Activated CD4-positive, alpha-beta T cell treated with anti-CD3 and anti-CD28 coated beads for 48 hours (primary cell): ENCODE measurements at regions not wholly inside any gene's neighbourhood (a gene's known extent, or its start where the extent isn't known, plus 50 kb on each side); places are given as distances from the start of the nearest gene placed in this dataset.

Experiments
- DNase-seq: peaks from one replicate; pipeline ENCODE4 v3.0.0-alpha.2; 2020

DNA sequence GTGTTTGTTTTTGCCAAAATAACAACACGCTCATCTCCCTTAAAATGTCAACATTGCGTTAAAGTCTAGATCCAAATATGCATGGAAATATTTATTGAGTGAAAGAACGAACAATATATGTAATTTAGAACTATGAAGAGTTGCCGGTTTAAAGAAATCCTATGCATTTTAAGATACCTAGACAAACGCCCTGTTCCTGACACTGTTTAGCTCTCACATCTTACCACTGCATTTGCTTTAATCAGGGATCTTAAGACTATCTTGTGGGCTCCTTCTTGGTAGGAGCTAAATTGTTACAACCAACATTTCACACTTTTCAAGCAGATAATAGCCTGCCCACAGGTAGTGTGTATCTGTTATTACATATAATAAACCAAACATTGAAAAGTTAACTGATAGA lies 96.6 kb upstream of the RPS6KA3 start:
- no peak for DNase-seq

DNA sequence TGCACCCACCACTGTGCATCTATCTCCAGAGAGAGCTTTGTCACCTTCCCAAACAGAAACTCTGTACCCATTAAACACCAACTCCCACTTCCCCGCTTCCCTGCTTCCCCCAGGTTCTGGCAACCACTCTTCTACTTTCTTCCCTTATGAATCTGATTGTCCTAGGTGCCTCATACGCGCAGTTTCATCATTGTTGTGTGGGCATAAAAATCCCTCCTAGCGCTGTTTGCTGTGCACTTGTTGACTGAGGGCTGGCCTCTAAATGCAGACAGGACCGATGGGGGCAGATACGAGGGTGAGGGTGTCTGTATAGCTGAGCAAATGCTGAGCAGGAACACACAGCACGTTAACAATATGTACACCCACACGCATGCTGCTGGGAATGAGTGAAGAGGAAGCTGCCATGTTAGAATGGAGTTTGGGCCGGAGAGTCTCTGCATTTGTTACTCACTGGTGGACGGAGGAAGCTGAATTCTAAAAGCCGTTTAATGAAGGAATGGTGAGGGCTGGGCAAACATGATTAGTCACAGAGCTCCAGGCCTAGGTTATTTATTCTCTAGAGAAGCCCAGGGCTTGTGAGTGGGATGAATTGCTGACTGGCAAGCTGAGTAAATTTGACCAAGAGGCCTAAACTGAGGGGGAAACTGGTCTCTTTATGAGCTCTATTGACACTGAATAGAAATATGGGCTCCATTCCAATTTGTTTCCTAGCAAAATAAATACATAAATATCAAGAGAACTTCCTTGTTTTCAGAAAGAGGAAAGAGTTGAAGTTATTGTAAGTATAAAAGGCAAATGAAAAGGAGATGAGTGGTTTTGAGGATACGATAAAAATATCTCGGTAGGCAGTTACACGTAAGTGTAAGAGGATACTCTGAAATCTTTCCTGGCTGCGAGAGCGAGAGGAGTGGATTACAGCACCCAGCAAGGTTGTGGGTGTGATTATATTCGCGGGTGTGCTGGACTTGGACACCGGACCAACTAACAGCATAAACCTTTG lies 95.9 kb upstream of the RPS6KA3 start:
- DNase-seq: no peak

DNA sequence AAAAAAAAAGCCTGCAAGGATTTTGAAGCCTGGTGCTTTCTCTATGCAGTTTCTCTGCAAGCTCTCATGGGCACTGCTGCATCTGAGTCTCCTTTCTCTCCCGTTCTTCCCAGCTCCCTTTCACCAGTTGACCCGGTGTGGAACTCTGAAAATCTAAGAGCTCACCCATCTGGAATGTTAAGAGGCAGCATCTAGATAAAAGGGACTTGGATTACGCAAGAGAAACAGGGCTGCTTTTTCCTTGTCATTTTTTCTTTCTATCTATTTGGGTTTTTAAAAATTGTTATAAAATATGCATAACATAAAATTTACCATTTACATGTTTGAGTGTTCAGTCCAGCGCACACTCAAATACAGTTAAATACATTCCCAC lies 95.2 kb upstream of the RPS6KA3 start:
- DNase-seq: no peak

DNA sequence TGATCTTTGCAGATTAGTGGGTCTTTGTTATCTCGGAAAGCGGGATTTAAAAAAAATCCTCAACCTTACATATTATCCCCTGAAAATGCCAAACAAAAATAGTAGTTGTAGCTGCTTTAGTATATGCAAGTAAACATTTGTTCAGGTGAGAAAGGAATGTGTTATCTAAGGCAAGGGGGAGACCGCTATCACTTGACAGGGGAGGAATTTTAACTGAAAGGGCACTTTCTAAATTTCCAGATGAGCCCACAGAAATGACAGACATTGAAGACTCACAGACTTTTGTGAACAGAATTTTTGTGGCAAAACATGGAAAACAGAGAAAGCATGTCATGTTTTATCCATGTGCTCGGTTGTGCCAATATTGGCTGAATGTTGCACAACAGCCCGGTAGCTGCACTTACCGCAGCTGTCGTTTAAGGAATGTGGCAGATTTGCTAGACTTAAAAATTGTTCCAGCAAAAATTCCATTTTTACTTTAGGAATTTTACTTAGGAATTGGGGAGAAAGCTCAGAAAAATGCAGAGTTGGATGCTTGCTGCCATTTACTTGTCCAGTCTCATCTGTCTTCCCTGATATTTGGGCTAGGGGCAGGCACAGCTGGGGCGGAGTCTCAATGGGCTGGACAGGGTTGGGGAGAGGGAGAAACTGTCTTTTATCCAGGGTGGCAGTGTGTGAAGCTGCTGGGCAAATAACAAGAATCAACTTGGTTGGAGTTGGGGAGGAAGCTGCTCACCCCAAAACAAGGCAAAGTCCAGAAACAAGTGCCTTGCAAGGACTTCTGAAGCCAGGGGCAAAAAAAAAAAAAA lies 94.6 kb upstream of the RPS6KA3 start:
- DNase-seq: no peak

DNA sequence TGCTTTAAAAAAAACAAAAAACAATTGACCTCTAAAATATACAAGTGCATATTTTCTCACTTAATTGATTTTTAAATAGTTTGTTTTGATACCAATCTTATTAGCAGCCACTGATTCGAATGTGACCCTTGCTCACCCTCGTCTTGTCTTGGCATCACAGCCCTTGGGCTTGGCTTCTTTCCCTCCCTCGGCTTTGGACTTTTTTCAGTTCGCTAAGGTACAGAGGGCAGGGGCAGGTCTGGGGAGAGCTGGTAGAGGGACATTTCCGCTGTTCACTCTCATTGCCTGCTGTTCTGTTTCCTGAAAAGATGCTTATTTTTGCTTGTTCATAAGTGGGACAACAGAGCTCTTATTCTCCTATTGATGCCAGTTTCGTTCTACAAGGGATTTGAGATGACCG lies 88.5 kb upstream of the RPS6KA3 start:
- DNase-seq: no peak

DNA sequence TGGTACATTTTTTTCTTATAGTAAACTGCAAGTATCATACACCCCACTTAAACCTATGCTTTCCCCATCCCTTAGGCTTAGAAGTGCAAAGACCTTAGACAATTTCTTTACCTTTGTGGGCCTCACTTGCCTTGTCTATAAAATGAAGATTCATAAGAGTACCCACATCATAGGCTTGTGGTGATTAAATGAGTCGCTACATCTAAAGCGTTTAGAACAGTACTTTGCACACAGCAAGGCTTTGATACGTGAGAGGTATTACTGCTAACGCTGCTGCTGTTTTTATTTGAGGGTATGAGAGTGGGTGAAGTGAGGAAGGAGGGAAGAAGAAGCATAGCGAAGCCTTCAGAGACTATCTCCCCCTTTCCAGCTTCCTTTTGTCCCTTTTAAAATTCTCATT lies 87.8 kb upstream of the RPS6KA3 start:
- no peak for DNase-seq

DNA sequence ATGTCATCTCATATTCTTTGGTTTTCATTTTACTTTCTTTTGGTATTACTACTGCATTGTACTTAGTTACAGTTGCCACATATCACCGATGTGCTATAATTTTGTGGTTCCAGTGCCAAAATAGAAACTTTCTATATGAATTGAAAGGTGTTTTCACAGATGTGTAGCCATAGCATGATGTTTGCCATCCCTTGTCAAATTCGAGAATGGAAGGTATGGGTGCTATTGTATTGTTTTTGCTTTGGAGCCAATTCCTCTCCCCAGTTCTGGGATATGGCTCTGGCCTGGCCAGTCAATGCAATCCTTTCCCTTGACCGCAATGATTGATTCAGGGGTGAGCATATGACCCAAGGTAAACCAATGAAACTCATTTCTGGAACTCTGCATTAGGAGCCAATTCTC lies 86.2 kb upstream of the RPS6KA3 start:
- no peak for DNase-seq

DNA sequence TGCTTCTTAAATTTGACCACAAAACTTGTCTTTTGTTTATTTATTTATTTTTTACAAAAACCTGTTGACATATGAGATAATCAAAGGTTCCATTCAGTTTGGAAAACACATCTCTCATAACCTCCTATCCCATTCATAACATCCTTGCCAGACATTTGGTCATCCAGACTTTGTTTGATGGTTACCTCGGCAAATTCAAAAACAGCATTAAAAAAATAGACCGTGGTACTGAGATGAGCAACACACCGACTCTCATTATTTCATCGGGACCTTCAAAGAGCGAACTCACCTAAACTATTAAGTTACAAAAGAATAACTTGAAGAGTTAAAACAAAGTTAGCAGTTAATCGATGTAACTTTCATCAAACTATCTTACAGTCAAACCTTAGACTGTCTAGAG lies 85.8 kb upstream of the RPS6KA3 start:
- DNase-seq: no peak

DNA sequence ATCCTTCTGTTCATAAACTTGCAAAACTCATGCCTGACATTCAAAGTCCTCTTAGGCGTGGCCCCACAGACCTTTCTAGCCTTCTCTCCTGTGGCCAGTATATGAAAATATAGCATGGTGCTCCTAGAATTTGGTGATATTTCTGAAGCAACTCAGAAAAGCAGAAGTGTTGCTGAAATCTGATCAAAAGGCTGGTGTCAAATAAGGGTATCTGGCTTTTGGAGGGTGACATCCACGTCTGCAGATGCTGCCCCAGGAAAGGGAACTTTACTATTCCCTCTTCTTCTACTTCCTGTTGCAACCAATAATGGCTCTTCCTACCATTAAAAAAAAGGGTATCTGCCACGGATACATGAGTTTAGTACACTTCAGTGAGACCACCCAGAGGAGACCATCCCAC lies 83.9 kb upstream of the RPS6KA3 start:
- no peak for DNase-seq

DNA sequence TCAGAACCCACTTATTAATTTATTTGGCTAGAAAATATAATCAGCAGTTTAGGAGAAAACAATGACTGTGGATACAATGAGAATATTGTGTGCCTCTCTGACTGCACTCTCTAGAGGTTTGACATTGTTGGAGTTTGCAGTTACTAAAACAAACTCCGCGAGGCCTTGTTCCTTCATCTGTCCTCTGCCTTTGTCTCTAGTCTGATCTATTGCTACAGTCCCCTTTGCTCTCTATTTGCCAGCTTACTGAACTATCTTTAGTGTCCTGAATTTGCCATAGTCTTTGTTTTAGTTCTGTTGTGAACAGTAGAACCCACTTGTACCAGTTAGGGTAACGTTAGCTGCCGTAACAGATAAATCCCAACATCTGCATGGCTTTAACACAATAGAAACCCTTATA lies 81.4 kb upstream of the RPS6KA3 start:
- no peak for DNase-seq

DNA sequence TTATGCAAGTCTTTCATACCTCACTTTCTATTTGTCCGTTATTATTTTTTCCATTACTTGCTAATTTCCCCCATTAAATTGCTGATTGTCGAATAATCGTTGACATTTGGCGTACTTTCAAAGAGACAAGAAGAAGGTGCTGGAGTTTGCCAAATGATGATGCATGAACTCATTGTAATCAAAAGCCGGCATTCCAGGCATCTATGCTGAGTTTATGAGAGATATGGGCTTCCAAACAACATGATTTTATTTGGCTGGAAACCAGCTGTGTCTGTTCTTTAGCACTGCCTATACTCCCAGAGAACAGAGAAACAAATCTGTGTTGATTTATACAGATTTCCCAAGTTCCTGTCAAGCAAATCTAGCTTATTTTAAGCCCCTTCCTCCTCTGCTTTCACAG lies 80.8 kb upstream of the RPS6KA3 start:
- DNase-seq: no peak

DNA sequence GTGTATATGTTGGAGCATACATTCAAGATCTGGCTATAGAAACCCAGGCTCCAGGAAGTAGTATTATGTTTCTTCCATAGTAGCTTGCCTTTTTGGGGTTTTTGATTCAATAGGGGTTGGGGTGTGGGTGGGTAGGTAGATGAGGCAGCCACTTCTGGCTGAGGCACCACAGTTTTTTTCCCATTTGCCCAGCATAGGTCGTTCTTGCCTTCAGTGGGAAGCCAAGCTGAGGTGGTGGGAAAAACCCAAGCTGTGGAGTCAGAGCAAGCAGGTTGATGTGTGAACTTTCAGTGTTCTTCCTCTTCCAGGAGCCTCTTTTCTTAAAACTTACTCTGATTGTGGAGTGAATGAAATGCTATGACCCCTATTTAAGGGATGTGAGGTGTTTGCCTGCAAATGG lies 67.0 kb upstream of the RPS6KA3 start:
- DNase-seq: peak; percentile 26

DNA sequence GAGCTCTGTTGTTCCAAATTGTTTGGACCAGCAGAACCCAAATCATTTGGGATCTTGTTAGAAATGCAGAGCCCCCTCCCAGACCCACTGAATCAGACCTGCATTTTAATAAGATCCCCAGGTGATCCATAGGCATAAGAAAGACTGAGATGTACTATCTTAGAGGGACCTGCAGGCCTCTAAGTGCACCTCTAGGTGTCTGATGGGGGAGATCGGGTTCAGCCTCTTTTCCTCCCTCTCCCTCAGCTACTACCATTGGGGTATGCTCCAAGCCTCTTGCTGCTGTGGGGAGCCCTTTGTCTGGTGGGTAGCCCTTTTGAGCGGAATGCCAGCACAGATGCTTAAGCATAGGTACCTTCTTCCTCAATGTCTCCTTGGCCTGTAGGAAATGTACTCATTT lies 63.8 kb upstream of the RPS6KA3 start:
- no peak for DNase-seq

DNA sequence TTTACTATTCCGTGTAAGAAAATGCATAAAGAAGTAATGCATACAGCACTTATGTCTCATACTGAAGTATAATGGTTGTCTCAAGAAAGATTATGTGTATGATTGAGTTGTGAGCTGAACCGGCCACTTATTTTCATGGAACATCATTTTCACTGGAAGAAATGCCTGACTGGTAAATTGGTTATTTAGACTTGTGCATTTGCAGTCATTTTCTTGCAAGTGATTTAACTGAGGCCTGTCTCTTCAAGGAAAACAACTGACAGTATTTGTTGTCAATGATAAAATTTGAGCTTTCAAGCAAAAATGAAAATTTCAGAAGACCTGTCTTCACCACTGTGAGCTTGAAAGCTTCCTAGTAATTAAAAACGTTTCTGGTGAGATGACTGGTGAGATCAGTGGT lies 62.7 kb upstream of the RPS6KA3 start:
- no peak for DNase-seq

DNA sequence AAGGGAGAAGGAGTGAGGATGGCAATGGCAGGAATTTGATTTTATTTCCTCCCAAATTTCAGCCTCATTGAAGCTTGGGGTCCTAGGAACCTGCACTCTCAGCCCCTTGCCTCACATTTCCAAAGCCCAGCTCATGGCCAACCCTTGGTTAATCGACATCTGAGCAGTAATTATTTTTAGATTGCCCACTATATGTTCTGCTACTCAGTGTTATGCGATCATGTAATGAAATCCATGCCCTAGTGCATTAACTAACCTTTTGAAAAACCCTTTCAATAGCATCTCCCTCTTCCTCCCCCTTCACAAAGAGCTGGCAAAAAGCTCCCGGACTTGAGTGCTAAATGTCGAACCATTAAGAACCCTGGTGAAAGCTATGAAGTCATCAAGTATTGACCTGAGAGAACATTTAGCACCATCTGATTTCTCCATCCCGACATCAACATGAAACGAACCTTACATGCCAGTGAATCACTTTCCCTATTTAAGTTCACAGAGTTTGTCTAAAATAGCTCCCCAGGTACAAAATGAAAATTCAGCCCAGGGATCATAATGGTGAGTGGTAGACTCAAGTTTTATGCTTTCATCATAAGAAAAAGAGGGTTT lies 59.2 kb upstream of the RPS6KA3 start:
- no peak for DNase-seq

DNA sequence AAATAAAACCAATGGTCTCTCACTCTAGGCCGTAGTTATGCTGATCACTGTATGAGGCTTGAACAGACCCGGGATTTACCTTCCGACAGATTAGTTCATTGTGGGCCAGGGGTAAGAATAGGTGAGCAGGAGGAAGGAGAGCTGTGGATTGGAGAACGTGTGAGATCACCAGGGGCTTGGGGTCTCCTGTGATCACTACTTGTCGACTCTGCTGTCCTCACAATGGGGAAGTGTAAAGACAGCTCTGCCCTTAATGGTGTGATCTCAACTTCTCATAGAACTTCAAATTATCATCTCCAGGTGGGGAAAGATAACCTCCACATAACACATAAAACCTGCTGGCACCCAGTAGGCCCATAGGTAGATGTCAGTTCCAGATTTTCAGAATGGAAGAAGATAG lies 56.2 kb upstream of the RPS6KA3 start:
- DNase-seq: no peak

DNA sequence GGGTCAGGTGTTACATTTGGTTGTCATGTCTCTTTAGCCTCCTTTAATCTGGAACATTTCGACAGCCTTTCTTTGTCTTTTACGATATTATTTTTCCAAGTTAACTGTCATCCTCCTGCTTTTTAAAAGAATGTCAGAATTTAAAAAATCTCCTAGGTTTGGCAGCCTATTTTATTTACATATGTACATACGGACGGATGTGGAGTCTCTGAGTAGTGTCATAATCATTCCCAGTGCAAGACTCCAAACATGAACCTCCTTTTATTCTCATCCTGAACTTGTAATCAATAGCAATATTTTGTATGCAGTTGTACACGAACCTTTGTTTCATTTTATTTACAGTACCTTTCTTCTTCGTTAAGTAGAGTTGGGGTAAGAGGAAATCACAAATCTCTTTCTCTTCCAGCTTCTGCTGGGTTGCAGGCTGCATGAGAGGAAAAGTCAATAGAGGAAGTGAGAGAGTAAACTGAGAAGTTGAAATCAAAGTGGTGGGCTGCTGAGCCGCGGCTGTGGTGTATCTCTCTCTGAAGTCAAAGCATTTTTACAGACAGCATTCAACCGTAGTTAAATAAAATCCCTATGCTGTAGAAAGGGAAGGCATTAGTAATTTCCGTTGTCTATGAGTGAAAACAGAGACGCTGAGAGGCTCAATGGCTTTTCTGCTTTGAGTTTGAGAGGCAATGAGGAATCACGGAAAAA lies 53.9 kb upstream of the RPS6KA3 start:
- DNase-seq: no peak

DNA sequence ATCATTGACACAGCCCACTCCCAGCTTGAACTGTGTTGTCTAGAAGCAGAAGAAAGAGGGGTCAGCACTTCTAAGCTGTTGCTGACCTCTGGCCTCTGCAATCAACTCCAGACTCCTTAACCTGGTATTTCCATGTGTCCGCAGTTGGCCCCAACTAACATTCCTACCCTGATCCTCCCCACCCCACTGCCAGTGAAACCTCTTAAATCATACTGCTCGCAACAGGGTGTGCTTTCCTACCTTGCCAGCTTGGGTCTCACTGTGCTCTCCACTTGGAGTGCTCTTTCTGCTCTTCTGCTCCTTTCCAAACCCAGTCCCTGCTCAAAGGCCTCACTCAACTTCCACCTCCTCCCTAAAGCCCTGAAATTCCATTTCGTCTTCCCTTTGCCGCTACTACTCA lies 52.3 kb upstream of the RPS6KA3 start:
- DNase-seq: no peak

DNA sequence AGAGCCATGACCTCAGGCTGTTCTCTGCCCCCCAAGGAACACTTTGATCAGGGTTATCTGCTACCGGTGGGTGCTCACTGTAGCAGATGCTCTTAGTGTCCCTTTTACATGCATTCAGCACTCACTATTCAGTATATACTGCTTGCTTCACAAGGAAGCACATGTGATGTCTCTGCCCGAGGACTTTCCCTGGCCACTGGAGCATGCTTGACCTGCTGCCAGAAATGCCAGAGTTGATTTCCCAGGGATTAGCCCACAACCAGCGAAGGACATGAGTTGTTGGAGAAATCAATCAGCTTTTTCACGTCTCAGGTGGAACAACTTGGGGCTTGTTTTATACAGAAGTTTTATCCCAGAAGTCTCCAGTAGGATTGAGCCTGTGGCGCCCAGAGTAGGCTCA lies 51.2 kb upstream of the RPS6KA3 start:
- DNase-seq: no peak
